ENCODE measurements at regions not wholly inside any gene's neighbourhood (a gene's known extent, or its start where the extent isn't known, plus 50 kb on each side); places are given as distances from the start of the nearest gene placed in this dataset.

GRCh38 chr2:66692521-66693054, 257.7 kb downstream of the MEIS1 start:
- no peak for DNase-seq

- no peak for DNase-seq
Measured at GRCh38 chr2:66693076-66693965, 258.4 kb downstream of the MEIS1 start.

GRCh38 chr2:66694087-66694860, 259.3 kb downstream of the MEIS1 start:
- DNase-seq: no peak

- no peak for DNase-seq
Measured at GRCh38 chr2:66695226-66695735, 260.4 kb downstream of the MEIS1 start.

- DNase-seq: no peak
Measured at GRCh38 chr2:66696374-66696773, 261.4 kb downstream of the MEIS1 start.

GRCh38 chr2:66696886-66697285, 262.0 kb downstream of the MEIS1 start:
- no peak for DNase-seq

GRCh38 chr2:66697366-66697765, 262.4 kb downstream of the MEIS1 start:
- no peak for DNase-seq

GRCh38 chr2:66698091-66698490, 263.2 kb downstream of the MEIS1 start:
- DNase-seq: no peak

GRCh38 chr2:66698576-66699239, 263.8 kb downstream of the MEIS1 start:
- DNase-seq: no peak

- DNase-seq: no peak
Measured at GRCh38 chr2:66699416-66699792, 264.5 kb downstream of the MEIS1 start.

- no peak for DNase-seq
Measured at GRCh38 chr2:66699793-66700676, 265.1 kb downstream of the MEIS1 start.

GRCh38 chr2:66700677-66701066, 265.7 kb downstream of the MEIS1 start:
- DNase-seq: no peak

- DNase-seq: no peak
Measured at GRCh38 chr2:66701251-66701650, 266.3 kb downstream of the MEIS1 start.

GRCh38 chr2:66701656-66702055, 266.7 kb downstream of the MEIS1 start:
- DNase-seq: no peak

- no peak for DNase-seq
Measured at GRCh38 chr2:66702301-66702700, 267.4 kb downstream of the MEIS1 start.

- DNase-seq: no peak
Measured at GRCh38 chr2:66704786-66705185, 269.9 kb downstream of the MEIS1 start.

- no peak for DNase-seq
Measured at GRCh38 chr2:66714610-66715009, 279.7 kb downstream of the MEIS1 start.

- DNase-seq: no peak
Measured at GRCh38 chr2:66717218-66717905, 282.4 kb downstream of the MEIS1 start.

- DNase-seq: no peak
Measured at GRCh38 chr2:66717973-66718372, 283.0 kb downstream of the MEIS1 start.

GRCh38 chr2:66721776-66722175, 286.9 kb downstream of the MEIS1 start:
- no peak for DNase-seq

GRCh38 chr2:66724241-66724640, 289.3 kb downstream of the MEIS1 start:
- DNase-seq: no peak

Measured in right hindlimb (tissue), 1 donor.